ENCODE measurements at regions not wholly inside any gene's neighbourhood (a gene's known extent, or its start where the extent isn't known, plus 50 kb on each side); places are given as distances from the start of the nearest gene placed in this dataset.

GRCh38 chr10:10094691-10095090 lies 923.0 kb upstream of the CELF2 start:
- intact Hi-C loops (cut with micrococcal nuclease) = no loop called here
- TF ChIP-seq CTCF (IDR thresholded peaks at IDR 0.05) = no peak
- no peaks in the 10 kb centered on the region for H3K4me1 Mint-ChIP-seq (ENCODE audit: low read depth)
- ChIA-PET POLR2A (no interaction called here), CTCF (no interaction called here)
- H3K36me3 Mint-ChIP-seq (ENCODE audit: low read depth) = no peaks in the 10 kb centered on the region
- no peaks in the 10 kb centered on the region for H3K27me3 Mint-ChIP-seq
- no peak for ATAC-seq
- H3K9me3 Mint-ChIP-seq = no peaks in the 10 kb centered on the region
- no peak for DNase-seq
- no peak overlapping the region for H3K4me3 Mint-ChIP-seq
- no peak overlapping the region for H3K27ac Mint-ChIP-seq

- Mint-ChIP-seq H3K4me1 (ENCODE audit: low read depth) (no peaks in the 10 kb centered on the region), H3K36me3 (ENCODE audit: low read depth) (no peaks in the 10 kb centered on the region), H3K9me3 (no peaks in the 10 kb centered on the region), H3K27me3 (no peaks in the 10 kb centered on the region), H3K27ac (no peak overlapping the region), H3K4me3 (no peak overlapping the region)
- ATAC-seq (no peak), DNase-seq (no peak)
- no peak for TF ChIP-seq CTCF (IDR thresholded peaks at IDR 0.05)
- ChIA-PET CTCF (no interaction called here), POLR2A (no interaction called here)
- intact Hi-C loops (cut with micrococcal nuclease) = no loop called here
Measured at GRCh38 chr10:10096296-10096695, 921.4 kb upstream of the CELF2 start.

- TF ChIP-seq CTCF (IDR thresholded peaks at IDR 0.05) = no peak
- DNase-seq (no peak), ATAC-seq (no peak)
- Mint-ChIP-seq H3K4me3 (no peak overlapping the region), H3K27me3 (no peaks in the 10 kb centered on the region), H3K36me3 (ENCODE audit: low read depth) (no peaks in the 10 kb centered on the region), H3K27ac (no peak overlapping the region), H3K4me1 (ENCODE audit: low read depth) (no peaks in the 10 kb centered on the region), H3K9me3 (no peaks in the 10 kb centered on the region)
- ChIA-PET POLR2A (no interaction called here), CTCF (no interaction called here)
- intact Hi-C loops (cut with micrococcal nuclease) = no loop called here
Measured at GRCh38 chr10:10096898-10097297, 920.8 kb upstream of the CELF2 start.

- no peak for TF ChIP-seq CTCF (IDR thresholded peaks at IDR 0.05)
- CTCF ChIA-PET = no interaction called here
- intact Hi-C loops (cut with micrococcal nuclease) = no loop called here
- no peaks in the 10 kb centered on the region for H3K9me3 Mint-ChIP-seq
- no peaks in the 10 kb centered on the region for H3K27me3 Mint-ChIP-seq
- no peak overlapping the region for H3K4me3 Mint-ChIP-seq
- no peaks in the 10 kb centered on the region for H3K4me1 Mint-ChIP-seq (ENCODE audit: low read depth)
- DNase-seq (no peak), ATAC-seq (no peak)
- H3K27ac Mint-ChIP-seq = no peak overlapping the region
- H3K36me3 Mint-ChIP-seq (ENCODE audit: low read depth) = no peaks in the 10 kb centered on the region
- POLR2A ChIA-PET = no interaction called here
Measured at GRCh38 chr10:10101106-10101505, 916.6 kb upstream of the CELF2 start.

GRCh38 chr10:10110844-10111490 lies 906.7 kb upstream of the CELF2 start:
- no peak overlapping the region for H3K27ac Mint-ChIP-seq
- ATAC-seq = no peak
- POLR2A ChIA-PET = no interaction called here

More at GRCh38 chr10:10110844-10111490, 906.7 kb upstream of the CELF2 start:
- no peak for DNase-seq
- Mint-ChIP-seq H3K36me3 (ENCODE audit: low read depth) (no peaks in the 10 kb centered on the region), H3K4me1 (ENCODE audit: low read depth) (no peaks in the 10 kb centered on the region), H3K27me3 (no peaks in the 10 kb centered on the region), H3K4me3 (no peak overlapping the region), H3K9me3 (peaks cover 3% of the 10 kb centered on the region)
- intact Hi-C loops (cut with micrococcal nuclease) = no loop called here
- CTCF ChIA-PET = no interaction called here
- no peak for TF ChIP-seq CTCF (IDR thresholded peaks at IDR 0.05)

All from activated CD8-positive, alpha-beta T cell treated with anti-CD3 and anti-CD28 coated beads for 36 hours (primary cell).